ENCODE measurements at regions not wholly inside any gene's neighbourhood (a gene's known extent, or its start where the extent isn't known, plus 50 kb on each side); places are given as distances from the start of the nearest gene placed in this dataset.

- no peak for TF ChIP-seq CTCF (IDR thresholded peaks at IDR 0.05; ENCODE audit: low read depth, low read length)
- TF ChIP-seq POLR2A (IDR thresholded peaks at IDR 0.05; ENCODE audit: extremely low read depth, insufficient read length): no peak
Observed at GRCh38 chr2:8579485-8580085, 102.3 kb upstream of the ID2 start.

All from NB4 (cell line).